Fibroblast of villous mesenchyme (primary cell): ENCODE measurements at regions not wholly inside any gene's neighbourhood (a gene's known extent, or its start where the extent isn't known, plus 50 kb on each side); places are given as distances from the start of the nearest gene placed in this dataset.

Experiments
- DNase-seq: peaks from one replicate; pipeline ENCODE4 v3.0.0-alpha.2; 2010; ENCODE audit warnings: low read depth
- H3K4me3 ChIP-seq: 2 replicates; pipeline ENCODE4 v1.5.1; 2011; ENCODE audit warnings: low read depth, mild to moderate bottlenecking, low read length
- TF ChIP-seq, protein P1 (sequence below): IDR thresholded peaks from 2 replicates; pipeline ENCODE4 v1.5.1; 2012; ENCODE audit warnings: low read depth, mild to moderate bottlenecking, low read length; ENCODE audit not compliant: insufficient read depth

DNA sequence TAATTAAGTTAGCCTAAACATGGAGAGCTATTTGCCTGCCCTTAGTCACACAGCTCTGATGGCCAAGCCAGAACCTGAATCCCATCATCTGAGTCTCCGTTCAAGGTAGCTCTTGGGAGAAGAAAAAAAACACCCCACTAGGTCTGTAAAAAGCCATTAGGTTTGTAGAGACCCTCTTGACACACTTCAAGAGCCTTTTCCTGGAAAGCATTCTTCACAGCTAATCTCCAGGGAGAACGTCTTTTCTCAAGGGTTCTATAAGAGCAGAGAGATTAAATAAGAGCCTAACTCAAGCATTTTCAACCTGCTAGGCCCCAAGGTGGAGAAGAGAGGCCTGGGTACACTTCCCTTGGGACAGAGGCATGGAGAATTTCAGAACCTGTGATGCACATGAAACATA, 61.6 kb upstream of the NAV2 start:
- TF ChIP-seq, protein P1, sequence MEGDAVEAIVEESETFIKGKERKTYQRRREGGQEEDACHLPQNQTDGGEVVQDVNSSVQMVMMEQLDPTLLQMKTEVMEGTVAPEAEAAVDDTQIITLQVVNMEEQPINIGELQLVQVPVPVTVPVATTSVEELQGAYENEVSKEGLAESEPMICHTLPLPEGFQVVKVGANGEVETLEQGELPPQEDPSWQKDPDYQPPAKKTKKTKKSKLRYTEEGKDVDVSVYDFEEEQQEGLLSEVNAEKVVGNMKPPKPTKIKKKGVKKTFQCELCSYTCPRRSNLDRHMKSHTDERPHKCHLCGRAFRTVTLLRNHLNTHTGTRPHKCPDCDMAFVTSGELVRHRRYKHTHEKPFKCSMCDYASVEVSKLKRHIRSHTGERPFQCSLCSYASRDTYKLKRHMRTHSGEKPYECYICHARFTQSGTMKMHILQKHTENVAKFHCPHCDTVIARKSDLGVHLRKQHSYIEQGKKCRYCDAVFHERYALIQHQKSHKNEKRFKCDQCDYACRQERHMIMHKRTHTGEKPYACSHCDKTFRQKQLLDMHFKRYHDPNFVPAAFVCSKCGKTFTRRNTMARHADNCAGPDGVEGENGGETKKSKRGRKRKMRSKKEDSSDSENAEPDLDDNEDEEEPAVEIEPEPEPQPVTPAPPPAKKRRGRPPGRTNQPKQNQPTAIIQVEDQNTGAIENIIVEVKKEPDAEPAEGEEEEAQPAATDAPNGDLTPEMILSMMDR: no peak
- no peak for DNase-seq
- no peak overlapping the region for H3K4me3 ChIP-seq

DNA sequence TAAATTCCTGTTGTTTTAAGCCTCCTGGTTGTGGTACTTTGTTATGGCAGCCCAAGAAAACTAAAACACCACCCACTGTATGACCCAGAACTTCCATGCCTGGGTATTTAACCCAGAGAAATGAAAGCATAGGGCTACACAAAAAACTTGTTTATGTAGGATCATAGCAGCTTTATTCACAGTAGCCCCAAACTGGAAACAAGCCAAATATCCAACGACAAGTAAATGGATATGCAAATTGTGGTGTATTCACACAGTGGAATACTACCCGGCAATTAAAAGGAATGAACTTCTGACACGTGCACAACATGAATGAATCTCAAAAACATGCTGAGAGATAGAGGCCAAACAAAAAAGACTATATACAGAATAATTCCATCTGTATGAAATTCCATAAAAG, 62.2 kb upstream of the NAV2 start:
- H3K4me3 ChIP-seq: no peak overlapping the region
- DNase-seq: no peak
- TF ChIP-seq, protein P1: no peak

DNA sequence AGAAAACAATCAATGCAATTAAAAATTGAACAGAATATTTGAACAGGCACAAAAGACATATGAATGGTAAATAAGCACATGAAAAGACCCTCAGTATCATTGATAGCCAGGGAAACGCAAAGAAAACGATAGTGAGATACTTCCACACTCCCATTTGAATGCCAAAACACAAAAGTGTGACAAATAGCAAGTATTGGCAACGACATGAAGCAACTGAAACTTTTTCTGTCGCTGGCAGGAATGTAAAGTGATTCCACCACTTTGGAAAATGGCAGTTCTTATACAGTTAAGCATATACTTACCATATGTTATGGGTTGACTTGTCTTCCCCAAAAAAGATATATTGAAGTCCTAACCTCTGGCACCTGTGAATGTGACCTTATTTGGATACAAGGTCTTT, 62.9 kb upstream of the NAV2 start:
- TF ChIP-seq, protein P1: no peak
- DNase-seq: no peak
- no peak overlapping the region for H3K4me3 ChIP-seq

DNA sequence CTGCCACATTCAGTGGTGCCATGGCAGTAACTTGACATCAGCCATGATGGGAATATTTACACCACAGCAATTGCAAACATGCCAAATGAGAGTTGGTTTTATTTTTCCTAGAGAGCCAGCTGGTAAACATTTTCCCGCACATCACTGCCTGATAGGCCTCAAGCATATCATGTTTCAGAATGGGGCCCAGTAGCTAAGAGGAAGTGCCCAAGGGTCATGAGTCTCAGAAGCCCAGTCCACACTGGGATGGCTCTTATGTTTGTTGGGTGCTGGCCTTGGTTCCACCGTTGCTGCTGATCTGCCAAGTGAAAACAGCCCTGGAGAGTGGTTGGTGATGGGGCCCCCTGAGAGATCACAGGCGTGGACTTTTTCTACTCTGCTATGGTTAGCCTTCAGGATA, 64.3 kb upstream of the NAV2 start:
- H3K4me3 ChIP-seq: no peak overlapping the region
- peak; percentile 16 for DNase-seq
- TF ChIP-seq, protein P1: no peak

DNA sequence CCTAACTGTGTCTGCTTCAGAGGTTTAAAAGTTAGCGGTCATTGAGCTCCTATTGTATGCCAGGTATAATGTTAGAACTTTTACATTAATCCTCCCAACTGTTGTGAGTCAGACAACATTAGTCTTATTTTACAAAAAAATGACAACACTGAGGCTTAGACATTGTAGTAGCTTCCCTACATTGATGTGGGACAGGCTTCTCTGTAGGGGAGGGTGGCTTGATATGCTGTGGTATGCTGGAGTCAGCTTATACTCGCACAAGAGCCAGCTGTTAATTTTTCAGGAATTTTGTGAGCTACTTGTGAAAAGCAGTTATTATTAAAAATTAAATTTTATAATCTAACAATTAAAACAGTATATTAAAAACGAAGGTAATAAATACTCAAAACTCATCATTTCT, 64.8 kb upstream of the NAV2 start:
- no peak for DNase-seq
- TF ChIP-seq, protein P1: no peak
- no peak overlapping the region for H3K4me3 ChIP-seq

DNA sequence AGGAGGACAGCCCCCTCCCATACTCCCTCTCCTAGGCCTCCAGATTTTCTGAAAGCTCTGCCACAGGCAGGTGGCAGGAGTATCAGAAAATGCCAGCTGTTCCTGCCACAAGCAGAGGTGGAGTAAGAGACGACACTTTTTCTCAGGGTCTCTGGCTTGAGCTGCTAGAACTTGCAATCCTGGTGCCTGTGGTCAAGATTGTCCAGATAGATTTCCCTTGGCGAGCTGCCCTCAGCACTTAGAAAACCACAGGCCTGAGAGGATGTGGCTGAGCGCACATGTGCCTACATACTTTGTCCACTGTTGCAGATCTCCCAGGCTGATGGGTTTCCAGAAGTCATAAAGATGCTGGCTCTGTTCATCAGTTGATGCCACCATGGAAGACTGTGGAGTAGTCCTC, 65.7 kb upstream of the NAV2 start:
- DNase-seq: peak; percentile 93
- no peak overlapping the region for H3K4me3 ChIP-seq
- TF ChIP-seq, protein P1: no peak

DNA sequence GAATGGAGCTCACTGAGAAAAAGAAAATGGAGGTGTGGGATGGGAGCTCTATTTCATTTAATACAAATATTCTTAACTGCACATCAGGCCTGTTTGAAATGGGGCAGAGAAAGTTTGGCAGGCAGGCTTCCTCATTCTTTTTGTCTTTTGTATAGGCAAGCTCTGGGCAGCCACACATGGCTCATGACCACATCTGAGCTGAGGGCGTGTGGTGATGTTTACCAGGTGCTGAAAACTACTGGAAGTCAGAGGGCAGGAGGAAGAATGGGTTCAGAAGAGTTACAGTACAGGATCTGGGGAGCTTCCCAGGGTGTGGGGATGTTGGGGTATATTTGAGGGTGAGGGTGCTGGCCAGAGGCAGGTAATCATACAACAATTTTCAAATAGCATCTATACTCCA, 66.3 kb upstream of the NAV2 start:
- DNase-seq: peak; percentile 46
- TF ChIP-seq, protein P1: no peak
- H3K4me3 ChIP-seq: no peak overlapping the region
